ENCODE measurements at regions not wholly inside any gene's neighbourhood (a gene's known extent, or its start where the extent isn't known, plus 50 kb on each side); places are given as distances from the start of the nearest gene placed in this dataset.

DNA sequence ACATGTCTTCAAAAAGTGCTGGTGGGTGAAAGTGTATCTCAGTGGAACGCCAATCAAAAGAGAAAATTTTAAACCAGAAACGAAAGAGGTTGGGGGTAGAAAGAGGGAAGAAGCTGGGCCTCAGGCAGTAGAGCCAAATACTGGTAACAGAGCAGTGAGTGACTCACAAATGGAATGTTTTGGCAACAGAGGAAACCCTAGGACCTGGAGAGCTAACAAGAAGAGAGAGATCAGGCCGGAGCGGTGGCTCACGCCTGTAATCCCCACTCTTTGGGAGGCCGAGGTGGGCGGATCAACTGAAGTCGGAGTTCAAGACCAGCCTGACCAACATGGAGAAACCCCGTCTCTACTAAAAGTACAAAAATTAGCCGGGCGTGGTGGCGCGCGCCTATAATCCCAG, 450.8 kb upstream of the NAALADL2 start:
- TF ChIP-seq, protein P1, sequence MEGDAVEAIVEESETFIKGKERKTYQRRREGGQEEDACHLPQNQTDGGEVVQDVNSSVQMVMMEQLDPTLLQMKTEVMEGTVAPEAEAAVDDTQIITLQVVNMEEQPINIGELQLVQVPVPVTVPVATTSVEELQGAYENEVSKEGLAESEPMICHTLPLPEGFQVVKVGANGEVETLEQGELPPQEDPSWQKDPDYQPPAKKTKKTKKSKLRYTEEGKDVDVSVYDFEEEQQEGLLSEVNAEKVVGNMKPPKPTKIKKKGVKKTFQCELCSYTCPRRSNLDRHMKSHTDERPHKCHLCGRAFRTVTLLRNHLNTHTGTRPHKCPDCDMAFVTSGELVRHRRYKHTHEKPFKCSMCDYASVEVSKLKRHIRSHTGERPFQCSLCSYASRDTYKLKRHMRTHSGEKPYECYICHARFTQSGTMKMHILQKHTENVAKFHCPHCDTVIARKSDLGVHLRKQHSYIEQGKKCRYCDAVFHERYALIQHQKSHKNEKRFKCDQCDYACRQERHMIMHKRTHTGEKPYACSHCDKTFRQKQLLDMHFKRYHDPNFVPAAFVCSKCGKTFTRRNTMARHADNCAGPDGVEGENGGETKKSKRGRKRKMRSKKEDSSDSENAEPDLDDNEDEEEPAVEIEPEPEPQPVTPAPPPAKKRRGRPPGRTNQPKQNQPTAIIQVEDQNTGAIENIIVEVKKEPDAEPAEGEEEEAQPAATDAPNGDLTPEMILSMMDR (IDR thresholded peaks at IDR 0.05): no peak
- TF ChIP-seq POLR2A (IDR thresholded peaks at IDR 0.05): no peak
- 63 to 82% methylated on average over 14 of the region's 14 CpGs for WGBS, 2 donors
- no peaks in the 10 kb centered on the region for H3K27me3 ChIP-seq
- intact Hi-C loops (cut with DNase I; ENCODE audit: low total_unique reads): no loop called here
- no peaks in the 10 kb centered on the region for H3K9me3 ChIP-seq
- no peak for DNase-seq
- no peak overlapping the region for H3K4me3 ChIP-seq
- H3K36me3 ChIP-seq (ENCODE audit: low read depth, missing control alignments): no peaks in the 10 kb centered on the region
- no peaks in the 10 kb centered on the region for H3K4me1 ChIP-seq
- H3K27ac ChIP-seq: no peak overlapping the region

DNA sequence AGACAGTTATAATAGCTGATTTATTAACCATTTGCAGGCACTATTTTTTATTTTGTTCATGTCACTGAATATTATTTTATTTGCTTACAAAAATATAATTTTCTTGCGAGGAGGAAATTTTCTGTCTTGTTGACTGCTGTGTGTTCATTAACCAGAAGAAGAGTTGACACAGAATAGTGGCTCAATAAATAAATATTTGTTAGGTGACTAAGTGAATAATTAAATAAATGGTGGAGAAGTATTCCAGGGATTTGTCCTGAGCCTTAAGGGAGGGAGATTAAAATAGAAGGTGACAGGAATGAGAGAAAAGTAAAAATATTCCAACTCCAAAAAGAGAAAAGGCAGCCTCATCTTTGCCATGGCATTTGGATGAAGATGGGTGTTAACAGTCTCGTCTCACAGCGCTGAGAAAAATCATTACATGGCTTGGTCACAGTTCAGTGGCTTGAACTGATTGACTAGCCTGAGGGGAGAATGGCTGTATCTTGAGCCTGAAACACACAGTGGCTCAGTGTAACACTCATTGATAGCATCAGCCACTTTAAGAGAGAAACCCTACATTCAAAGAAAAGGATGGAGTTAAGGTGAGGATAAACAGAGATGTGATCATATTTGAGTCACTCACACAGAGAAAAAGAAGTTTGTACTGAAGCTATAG, 449.9 kb upstream of the NAALADL2 start:
- Histone ChIP-seq H3K4me1 (no peaks in the 10 kb centered on the region), H3K27me3 (no peaks in the 10 kb centered on the region), H3K36me3 (ENCODE audit: low read depth, missing control alignments) (no peaks in the 10 kb centered on the region), H3K27ac (no peak overlapping the region), H3K4me3 (no peak overlapping the region), H3K9me3 (no peaks in the 10 kb centered on the region)
- DNase-seq: no peak
- intact Hi-C loops (cut with DNase I; ENCODE audit: low total_unique reads): no loop called here
- 58 to 67% methylated on average over 3 of the region's 3 CpGs for WGBS, 2 donors
- TF ChIP-seq, protein P1 (IDR thresholded peaks at IDR 0.05): no peak
- TF ChIP-seq POLR2A (IDR thresholded peaks at IDR 0.05): no peak

DNA sequence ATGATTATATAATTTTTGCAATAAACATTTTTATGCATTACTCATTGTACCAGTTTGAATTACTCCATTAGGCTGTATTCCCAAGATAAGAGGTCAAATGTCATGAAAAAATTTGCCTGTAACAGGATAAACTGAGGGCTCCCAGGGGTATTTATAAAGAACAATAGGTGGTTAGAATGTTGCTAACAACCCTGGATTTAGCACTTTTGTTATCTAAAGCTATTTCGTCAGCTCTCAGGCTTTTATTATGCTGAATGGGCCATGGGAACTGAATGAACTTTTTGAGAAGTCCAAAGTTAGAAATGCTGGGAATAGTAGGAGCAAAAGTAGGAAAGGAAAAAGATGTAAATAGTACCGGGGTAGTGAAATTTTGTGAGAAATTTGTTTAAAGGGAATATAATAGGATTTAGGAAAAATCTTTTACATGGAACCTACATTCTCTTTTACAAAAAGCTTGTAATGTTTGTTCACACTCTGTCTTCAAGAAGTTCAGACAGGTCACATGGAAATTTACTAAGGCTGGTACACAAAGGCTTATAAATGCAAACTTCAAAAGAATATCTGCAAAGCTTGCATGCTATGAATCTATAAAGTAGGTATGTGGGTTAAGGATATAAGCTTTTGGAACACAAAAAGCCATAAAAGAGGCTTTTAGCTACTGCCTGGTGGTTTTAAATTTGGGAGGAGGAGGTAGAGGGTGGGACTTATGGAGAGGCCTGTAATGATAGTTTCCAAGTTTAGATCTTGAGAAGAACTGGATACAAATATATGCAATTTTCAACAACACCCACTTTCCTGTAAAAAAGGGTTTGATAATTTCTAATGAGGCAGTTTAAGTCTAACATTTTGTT, 445.8 kb upstream of the NAALADL2 start:
- Histone ChIP-seq H3K4me1 (no peaks in the 10 kb centered on the region), H3K4me3 (no peak overlapping the region), H3K36me3 (ENCODE audit: low read depth, missing control alignments) (no peaks in the 10 kb centered on the region), H3K27ac (no peak overlapping the region), H3K27me3 (no peaks in the 10 kb centered on the region), H3K9me3 (no peaks in the 10 kb centered on the region)
- WGBS, 2 donors: 54 to 68% methylated on average over 2 of the region's 2 CpGs
- intact Hi-C loops (cut with DNase I; ENCODE audit: low total_unique reads): no loop called here
- TF ChIP-seq, protein P1 (IDR thresholded peaks at IDR 0.05): no peak
- no peak for DNase-seq

DNA sequence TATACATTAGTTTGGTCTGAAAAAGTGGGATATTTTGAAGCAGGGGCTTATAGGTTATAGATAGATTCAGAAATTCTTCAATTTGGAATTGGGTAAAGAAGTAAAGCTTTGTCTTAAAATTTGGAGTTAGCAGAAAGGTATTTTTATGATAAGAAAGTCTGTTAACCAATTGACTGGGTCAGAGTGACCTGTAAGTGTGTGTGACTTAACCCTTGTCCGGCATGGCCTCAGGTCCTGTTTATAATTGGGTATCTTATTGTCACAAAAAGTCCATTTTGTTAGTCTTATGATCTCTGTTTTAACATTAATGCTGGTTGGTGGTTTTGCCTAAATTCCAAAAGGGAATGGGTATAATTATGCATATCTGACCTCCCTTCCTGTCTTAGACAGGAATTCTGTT, 444.2 kb upstream of the NAALADL2 start:
- intact Hi-C loops (cut with DNase I; ENCODE audit: low total_unique reads): no loop called here
- WGBS, 2 donors: 90 to 100% methylated on average over 1 of the region's 1 CpG
- H3K27ac ChIP-seq: no peak overlapping the region

More for the DNA sequence above, 444.2 kb upstream of the NAALADL2 start:
- Histone ChIP-seq H3K27me3 (no peaks in the 10 kb centered on the region), H3K4me3 (no peak overlapping the region), H3K36me3 (ENCODE audit: low read depth, missing control alignments) (no peaks in the 10 kb centered on the region), H3K9me3 (no peaks in the 10 kb centered on the region), H3K4me1 (no peaks in the 10 kb centered on the region)
- DNase-seq: no peak
- TF ChIP-seq, protein P1 (IDR thresholded peaks at IDR 0.05): no peak
- TF ChIP-seq POLR2A (IDR thresholded peaks at IDR 0.05): no peak
